ENCODE measurements at regions not wholly inside any gene's neighbourhood (a gene's known extent, or its start where the extent isn't known, plus 50 kb on each side); places are given as distances from the start of the nearest gene placed in this dataset.
"Not testable (repeated sequence)": the region's sequence is repeated elsewhere in the genome, so short reads cannot be mapped to it uniquely, and the experiment has no call there.

GRCh38 chr4:23970201-23970850 lies 80.5 kb upstream of the PPARGC1A start:
- no peak for DNase-seq (ENCODE audit: low read depth in 1 of 2, low spot score in 1 of 2)

- no peak for DNase-seq (ENCODE audit: low read depth in 1 of 2, low spot score in 1 of 2)
Measured at GRCh38 chr4:23969635-23970145, 79.8 kb upstream of the PPARGC1A start.

GRCh38 chr4:23967281-23967680 lies 77.4 kb upstream of the PPARGC1A start:
- DNase-seq (ENCODE audit: low read depth in 1 of 2, low spot score in 1 of 2) = no peak

- no peak for DNase-seq (ENCODE audit: low read depth in 1 of 2, low spot score in 1 of 2)
Measured at GRCh38 chr4:23966725-23967124, 76.9 kb upstream of the PPARGC1A start.

- DNase-seq (ENCODE audit: low read depth in 1 of 2, low spot score in 1 of 2) = no peak
Measured at GRCh38 chr4:23962462-23962861, 72.6 kb upstream of the PPARGC1A start.

GRCh38 chr4:23961395-23961794 lies 71.5 kb upstream of the PPARGC1A start:
- not testable (repeated sequence) for DNase-seq (ENCODE audit: low read depth in 1 of 2, low spot score in 1 of 2)

GRCh38 chr4:23959396-23960148 lies 69.7 kb upstream of the PPARGC1A start:
- DNase-seq (ENCODE audit: low read depth in 1 of 2, low spot score in 1 of 2) = no peak

GRCh38 chr4:23958749-23959148 lies 68.9 kb upstream of the PPARGC1A start:
- DNase-seq (ENCODE audit: low read depth in 1 of 2, low spot score in 1 of 2) = no peak

GRCh38 chr4:23957465-23957864 lies 67.6 kb upstream of the PPARGC1A start:
- DNase-seq (ENCODE audit: low read depth in 1 of 2, low spot score in 1 of 2) = no peak

- DNase-seq (ENCODE audit: low read depth in 1 of 2, low spot score in 1 of 2) = no peak
Measured at GRCh38 chr4:23956601-23957364, 66.9 kb upstream of the PPARGC1A start.

- no peak for DNase-seq (ENCODE audit: low read depth in 1 of 2, low spot score in 1 of 2)
Measured at GRCh38 chr4:23952258-23952657, 62.4 kb upstream of the PPARGC1A start.

- DNase-seq (ENCODE audit: low read depth in 1 of 2, low spot score in 1 of 2) = no peak
Measured at GRCh38 chr4:23947826-23948225, 58.0 kb upstream of the PPARGC1A start.

GRCh38 chr4:23946299-23946698 lies 56.5 kb upstream of the PPARGC1A start:
- no peak for DNase-seq (ENCODE audit: low read depth in 1 of 2, low spot score in 1 of 2)

- DNase-seq (ENCODE audit: low read depth in 1 of 2, low spot score in 1 of 2) = no peak
Measured at GRCh38 chr4:23945451-23946017, 55.7 kb upstream of the PPARGC1A start.

- not testable (repeated sequence) for DNase-seq (ENCODE audit: low read depth in 1 of 2, low spot score in 1 of 2)
Measured at GRCh38 chr4:23944556-23944955, 54.7 kb upstream of the PPARGC1A start.

- no peak for DNase-seq (ENCODE audit: low read depth in 1 of 2, low spot score in 1 of 2)
Measured at GRCh38 chr4:23943478-23943877, 53.6 kb upstream of the PPARGC1A start.

- DNase-seq (ENCODE audit: low read depth in 1 of 2, low spot score in 1 of 2) = no peak
Measured at GRCh38 chr4:23942471-23942870, 52.6 kb upstream of the PPARGC1A start.
